Breast epithelium (tissue), 3 donors: ENCODE measurements at regions not wholly inside any gene's neighbourhood (a gene's known extent, or its start where the extent isn't known, plus 50 kb on each side); places are given as distances from the start of the nearest gene placed in this dataset.

ENCODE experiments used
- CTCF ChIP-seq, 3 donors: fragments of 450-650 bp; IDR thresholded peaks; one replicate each; pipeline ENCODE4 v1.5.1; 2016 to 2017; ENCODE audit warnings: antibody characterized with exemption in 3 of 3, mild to moderate bottlenecking in 3 of 3, moderate library complexity in 3 of 3
- POLR2A ChIP-seq: fragments of 450-650 bp; IDR thresholded peaks from one replicate; pipeline ENCODE4 v1.6.1; 2016; ENCODE audit warnings: antibody characterized with exemption, mild to moderate bottlenecking, moderate library complexity

GRCh38 chr6:147075381-147075780 lies 128.8 kb upstream of the STXBP5 start:
- TF ChIP-seq POLR2A (no peak), CTCF (IDR thresholded peaks at IDR 0.05) (no peak)
